ENCODE measurements at regions not wholly inside any gene's neighbourhood (a gene's known extent, or its start where the extent isn't known, plus 50 kb on each side); places are given as distances from the start of the nearest gene placed in this dataset.

GRCh38 chr20:48147311-48147710 lies 362.0 kb upstream of the SULF2 start:
- no peak for TF ChIP-seq CTCF (IDR thresholded peaks at IDR 0.05; ENCODE audit: low read depth, low read length)
- no peak for TF ChIP-seq EZH2phosphoT487 (IDR thresholded peaks at IDR 0.05; ENCODE audit: low read depth)
